Daoy (cell line): ENCODE measurements at regions not wholly inside any gene's neighbourhood (a gene's known extent, or its start where the extent isn't known, plus 50 kb on each side); places are given as distances from the start of the nearest gene placed in this dataset.
"Not testable (repeated sequence)": the region's sequence is repeated elsewhere in the genome, so short reads cannot be mapped to it uniquely, and the experiment has no call there.

Experiments
- DNase-seq: peaks from one replicate; pipeline ENCODE4 v3.0.0-alpha.2; 2015; ENCODE audit warnings: low read depth

GRCh38 chr4:13678186-13678924 is 50.8 kb upstream of the BOD1L1 start:
- DNase-seq, result peak; percentile 25

GRCh38 chr4:13681570-13681969 is 54.0 kb upstream of the BOD1L1 start:
- no peak for DNase-seq

- DNase-seq, result no peak
Measured at GRCh38 chr4:13694256-13694655, 66.7 kb upstream of the BOD1L1 start.

- no peak for DNase-seq
Measured at GRCh38 chr4:13698296-13698695, 70.8 kb upstream of the BOD1L1 start.

- DNase-seq, result peak; percentile 46
Measured at GRCh38 chr4:13700021-13700857, 72.7 kb upstream of the BOD1L1 start.

- DNase-seq, result not testable (repeated sequence)
Measured at GRCh38 chr4:13700858-13701140, 73.3 kb upstream of the BOD1L1 start.

- DNase-seq, result peak; percentile 43
Measured at GRCh38 chr4:13701937-13702446, 74.5 kb upstream of the BOD1L1 start.

- no peak for DNase-seq
Measured at GRCh38 chr4:13703096-13703495, 75.6 kb upstream of the BOD1L1 start.

GRCh38 chr4:13704035-13704434 is 76.5 kb upstream of the BOD1L1 start:
- DNase-seq, result no peak

- DNase-seq, result no peak
Measured at GRCh38 chr4:13704761-13705160, 77.2 kb upstream of the BOD1L1 start.

GRCh38 chr4:13705521-13706041 is 78.1 kb upstream of the BOD1L1 start:
- DNase-seq, result peak; percentile 21

- no peak for DNase-seq
Measured at GRCh38 chr4:13706120-13706519, 78.6 kb upstream of the BOD1L1 start.

GRCh38 chr4:13706716-13707115 is 79.2 kb upstream of the BOD1L1 start:
- DNase-seq, result no peak

GRCh38 chr4:13710246-13710885 is 82.8 kb upstream of the BOD1L1 start:
- no peak for DNase-seq

- DNase-seq, result no peak
Measured at GRCh38 chr4:13711233-13711785, 83.8 kb upstream of the BOD1L1 start.

GRCh38 chr4:13721894-13722293 is 94.4 kb upstream of the BOD1L1 start:
- DNase-seq, result no peak

GRCh38 chr4:13722649-13723048 is 95.1 kb upstream of the BOD1L1 start:
- no peak for DNase-seq

- DNase-seq, result no peak
Measured at GRCh38 chr4:13728761-13729160, 101.2 kb upstream of the BOD1L1 start.

- no peak for DNase-seq
Measured at GRCh38 chr4:13731019-13731418, 103.5 kb upstream of the BOD1L1 start.

GRCh38 chr4:13733817-13734216 is 106.3 kb upstream of the BOD1L1 start:
- no peak for DNase-seq

- no peak for DNase-seq
Measured at GRCh38 chr4:13750594-13750993, 123.1 kb upstream of the BOD1L1 start.

- DNase-seq, result not testable (repeated sequence)
Measured at GRCh38 chr4:13761581-13761980, 134.1 kb upstream of the BOD1L1 start.
